Activated CD8-positive, alpha-beta memory T cell treated with anti-CD3 and anti-CD28 coated beads, Interleukin-2, amount 50 U/mL, for 1 hour (primary cell): ENCODE measurements at regions not wholly inside any gene's neighbourhood (a gene's known extent, or its start where the extent isn't known, plus 50 kb on each side); places are given as distances from the start of the nearest gene placed in this dataset.

Experiments used
- DNase-seq: peaks from one replicate; pipeline ENCODE4 v3.0.0-alpha.2; 2020; ENCODE audit errors: extremely low read depth

DNA sequence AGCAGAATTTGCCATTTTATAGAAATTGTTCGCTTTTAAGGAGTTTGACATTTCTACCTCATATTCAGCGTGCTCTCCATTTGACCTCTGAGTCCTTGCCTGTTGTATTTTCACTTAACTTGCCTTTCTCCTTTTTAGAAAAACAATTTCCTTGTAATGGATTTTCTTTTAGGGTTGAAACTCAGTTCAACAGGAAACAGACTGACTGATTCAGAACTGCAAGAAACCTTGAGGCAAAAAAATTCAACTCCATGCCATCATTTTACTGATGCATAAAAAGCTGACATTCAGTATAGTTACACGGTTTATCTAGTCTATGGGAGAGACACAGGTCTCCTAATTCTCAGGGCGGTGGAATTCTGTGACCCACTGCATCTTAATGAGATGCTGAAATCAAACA is 59.8 kb downstream of the MRPS30 start:
- DNase-seq = no peak

DNA sequence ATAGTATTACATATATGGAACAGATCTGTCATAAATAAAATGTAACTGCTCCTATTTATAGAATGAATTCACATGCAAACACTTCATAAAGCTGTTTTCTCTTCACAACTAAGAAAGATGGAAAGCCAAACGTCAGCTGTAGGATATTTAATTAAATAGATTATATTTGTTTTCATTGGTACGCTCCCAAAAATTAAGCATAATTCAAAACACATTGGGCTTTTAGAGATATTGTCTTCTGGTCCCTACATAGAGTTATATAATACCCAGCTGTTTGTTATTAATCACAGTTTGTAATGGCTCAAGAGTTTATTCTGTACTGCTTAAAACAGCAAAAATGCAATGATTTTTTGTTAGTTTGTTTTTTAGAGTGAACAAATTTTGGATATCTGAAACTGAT is 61.2 kb downstream of the MRPS30 start:
- DNase-seq = no peak

DNA sequence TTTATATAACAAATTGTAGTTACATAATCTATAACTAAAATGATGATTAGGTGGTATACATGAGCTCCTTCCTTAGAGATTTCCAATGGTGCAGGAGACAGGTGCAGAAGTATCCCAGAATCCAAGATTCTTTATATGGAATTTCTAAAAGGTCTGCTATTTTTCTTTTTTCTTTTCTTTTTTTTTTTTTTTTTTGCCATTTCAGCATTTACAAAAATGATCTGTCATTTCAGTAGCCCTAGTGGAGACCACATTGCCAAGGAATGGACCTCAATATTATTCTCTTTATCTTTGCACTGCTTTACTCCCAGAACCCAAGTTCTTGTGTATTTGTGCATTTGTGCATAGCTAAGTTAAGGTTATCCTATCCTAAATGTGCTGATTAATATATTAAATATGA is 61.7 kb downstream of the MRPS30 start:
- no peak for DNase-seq

GRCh38 chr5:44871401-44871800 is 62.7 kb downstream of the MRPS30 start:
- DNase-seq = no peak

GRCh38 chr5:44875661-44876605 is 67.2 kb downstream of the MRPS30 start:
- peak; percentile 2 for DNase-seq

GRCh38 chr5:44881266-44881665 is 72.5 kb downstream of the MRPS30 start:
- DNase-seq = no peak

DNA sequence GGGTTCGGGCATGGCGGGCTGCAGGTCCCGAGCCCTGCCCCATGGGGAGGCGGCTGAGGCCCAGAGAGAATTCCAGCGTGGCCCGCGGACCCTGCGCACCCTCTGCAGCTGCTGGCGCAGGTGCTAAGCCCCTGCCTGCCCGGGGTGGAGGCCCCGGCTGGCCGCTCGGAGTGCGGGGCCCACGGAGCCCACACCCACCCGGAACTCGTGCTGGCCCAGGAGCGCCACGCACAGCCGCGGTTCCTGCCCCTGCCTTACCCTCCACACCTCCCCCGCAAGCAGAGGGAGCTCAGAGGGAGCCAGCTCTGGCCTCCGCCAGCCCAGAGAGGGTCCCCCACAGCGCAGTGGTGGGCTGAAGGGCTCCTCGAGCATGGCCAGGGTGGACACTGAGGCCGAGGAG is 75.3 kb downstream of the MRPS30 start:
- DNase-seq = no peak

DNA sequence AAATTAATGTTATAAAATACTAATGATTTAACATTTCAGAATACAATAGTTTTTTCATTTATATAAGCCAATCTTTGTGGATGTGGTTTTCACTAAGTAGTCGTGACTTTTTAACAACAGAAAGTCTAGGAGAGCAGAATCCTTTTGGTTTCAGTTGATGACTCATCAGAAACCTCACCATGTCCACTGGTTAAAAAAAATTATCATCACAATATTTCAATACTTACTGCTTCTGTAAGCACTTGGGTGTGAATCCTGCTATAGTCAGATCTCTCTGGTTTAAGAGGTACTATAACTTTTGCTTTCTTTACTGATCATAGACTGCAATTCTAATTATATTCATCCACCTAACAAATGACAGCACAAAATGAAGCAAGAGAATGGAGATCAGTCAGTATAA is 77.2 kb downstream of the MRPS30 start:
- no peak for DNase-seq

GRCh38 chr5:44887722-44888121 is 79.0 kb downstream of the MRPS30 start:
- DNase-seq = no peak

DNA sequence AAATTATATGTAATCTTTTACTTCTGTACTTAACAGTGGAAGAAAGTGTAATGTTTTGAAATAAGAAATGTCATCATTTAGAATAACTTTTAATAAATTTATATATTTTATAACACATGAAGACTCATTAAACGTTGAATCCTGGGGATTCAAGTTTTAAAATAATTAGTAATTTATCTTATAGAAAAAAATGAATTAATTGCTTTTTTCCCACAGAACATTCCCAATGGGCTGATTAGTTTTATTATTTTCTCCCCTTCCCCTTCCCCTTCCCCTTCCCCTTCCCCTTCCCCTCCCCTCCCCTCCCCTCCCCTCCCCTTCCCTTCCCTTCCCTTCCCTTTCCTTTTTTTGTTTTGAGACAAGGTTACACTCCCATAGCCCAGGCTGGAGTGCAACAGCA is 79.7 kb downstream of the MRPS30 start:
- DNase-seq = no peak

GRCh38 chr5:44891116-44891515 is 82.4 kb downstream of the MRPS30 start:
- no peak for DNase-seq

DNA sequence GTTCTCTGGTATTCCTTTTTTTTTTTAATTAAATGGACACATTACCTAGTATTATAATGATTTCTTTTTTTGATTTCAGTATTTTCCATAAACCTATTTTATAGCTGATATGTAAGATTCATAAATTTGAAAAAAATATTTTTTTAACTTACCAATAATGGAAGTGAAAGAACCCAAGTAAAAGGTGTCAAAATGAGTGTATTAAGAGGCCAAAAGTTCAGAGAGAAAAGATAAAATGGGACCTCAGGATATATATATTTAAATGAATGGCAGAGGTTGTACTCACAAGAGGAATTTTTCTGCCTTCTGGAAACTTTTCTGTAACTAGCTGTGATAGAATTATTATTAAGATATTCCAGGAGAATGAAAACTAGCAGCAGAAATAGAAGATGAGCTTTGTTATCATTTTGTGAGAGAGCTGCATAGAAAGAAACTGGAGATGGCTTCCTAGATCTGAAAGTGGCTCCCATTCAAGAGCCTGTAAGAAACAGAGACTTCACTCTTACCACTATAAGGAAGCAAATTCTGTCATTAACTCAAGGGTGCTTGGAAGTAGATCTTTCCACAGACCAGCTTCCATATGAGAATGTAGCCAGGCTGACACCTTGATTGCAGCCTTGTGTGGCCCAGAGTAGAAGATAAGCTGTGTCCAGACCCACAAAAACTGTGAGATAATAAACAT is 91.7 kb downstream of the MRPS30 start:
- no peak for DNase-seq

GRCh38 chr5:44907396-44907795 is 98.6 kb downstream of the MRPS30 start:
- no peak for DNase-seq

GRCh38 chr5:44909004-44909403 is 100.3 kb downstream of the MRPS30 start:
- no peak for DNase-seq

- no peak for DNase-seq
Observed at GRCh38 chr5:44911501-44911900, 102.8 kb downstream of the MRPS30 start.

DNA sequence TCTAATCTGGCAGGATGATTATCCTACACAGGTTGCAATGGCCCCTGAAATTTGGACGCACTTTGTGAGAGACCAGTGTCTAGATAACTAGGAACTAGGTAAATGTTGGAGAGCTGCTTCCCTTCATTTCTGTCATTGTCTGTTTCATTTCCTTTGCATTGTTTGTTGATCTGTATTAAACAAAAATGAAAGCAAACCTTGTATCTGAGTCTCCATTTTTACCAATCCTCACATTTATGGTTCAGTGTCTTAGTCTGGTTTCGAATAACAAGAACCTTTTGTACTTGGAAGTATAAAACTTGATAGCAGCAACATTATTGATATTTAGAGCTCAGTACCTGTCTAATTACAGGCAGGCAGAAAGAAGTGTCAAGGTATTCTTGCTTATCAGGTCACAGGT is 105.5 kb downstream of the MRPS30 start:
- no peak for DNase-seq

GRCh38 chr5:44919560-44919959 is 110.8 kb downstream of the MRPS30 start:
- DNase-seq = no peak

- no peak for DNase-seq
Observed at GRCh38 chr5:44927115-44927733, 118.5 kb downstream of the MRPS30 start.

GRCh38 chr5:44932922-44933585 is 124.3 kb downstream of the MRPS30 start:
- no peak for DNase-seq

- DNase-seq = no peak
Observed at GRCh38 chr5:44933686-44934085, 124.9 kb downstream of the MRPS30 start.

- no peak for DNase-seq
Observed at GRCh38 chr5:44935262-44935661, 126.5 kb downstream of the MRPS30 start.

DNA sequence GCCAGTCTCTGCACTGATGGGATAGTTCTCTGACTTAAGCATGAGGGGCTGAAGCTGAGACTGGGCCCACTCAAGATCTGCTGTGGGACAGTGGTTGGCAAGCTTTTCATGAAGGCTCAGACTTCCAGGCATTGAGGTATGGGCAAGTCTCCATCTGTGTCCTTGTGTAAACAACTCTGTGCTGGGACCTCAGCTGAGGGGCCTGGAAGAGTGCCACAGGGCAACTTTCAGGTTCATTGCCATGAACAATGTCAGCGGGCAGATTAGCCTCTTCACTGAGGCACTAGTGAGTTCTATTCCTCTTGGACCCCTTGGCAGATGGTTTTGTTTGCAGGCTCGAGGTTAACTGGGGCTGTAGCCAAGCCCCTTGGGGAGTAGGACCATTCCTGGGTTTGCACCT is 127.1 kb downstream of the MRPS30 start:
- DNase-seq = no peak
